Motor neuron (in vitro differentiated cells): ENCODE measurements at regions not wholly inside any gene's neighbourhood (a gene's known extent, or its start where the extent isn't known, plus 50 kb on each side); places are given as distances from the start of the nearest gene placed in this dataset.
A peak's percentile ranks its signal among the peaks of the same experiment; 100 is the strongest.

ENCODE experiments used
- ATAC-seq, 8 experiments: fragments of 200-7000 bp; cut with Tn5 transposase; replicated peaks in 6 of 8; 2 replicates each; pipeline ENCODE4 v1.8.0; 2021; ENCODE audit warnings: mild to moderate bottlenecking in 8 of 8, moderate library complexity in 8 of 8
- H3K27ac ChIP-seq, 2 donors: fragments of 250-450 bp; sonication (Bioruptor Pico); 2 replicates each; pipeline ENCODE4 v1.9.0; 2021; ENCODE audit warnings: antibody characterized with exemption in 2 of 2, mild to moderate bottlenecking in 2 of 2, moderate library complexity in 1 of 2
- H3K4me1 ChIP-seq, 2 donors: fragments of 250-450 bp; sonication (Bioruptor Pico); replicated peaks in 1 of 2; 2 replicates each; pipeline ENCODE4 v1.6.1; 2021; ENCODE audit warnings: antibody characterized with exemption in 2 of 2, mild to moderate bottlenecking in 2 of 2, moderate library complexity in 1 of 2
- H3K4me3 ChIP-seq, 5 donors: fragments of 250-450 bp; sonication (Bioruptor Pico); 2 replicates each; pipeline ENCODE4 v1.9.0; 2021; ENCODE audit warnings: antibody characterized with exemption in 5 of 5, mild to moderate bottlenecking in 5 of 5, moderate library complexity in 4 of 5
- WGBS, 10 experiments: fragments of 450-650 bp; shearing (Covaris generic); methylation state at CpG; one replicate each; pipeline ENCODE4 v1.0.0; 2022; 5-methylcytosine and 5-hydroxymethylcytosine counted together
- in situ Hi-C, 9 experiments: fragments of 400-800 bp; cut with MboI; loops; one replicate each; pipeline ENCODE4 v1.15.0; 2021; ENCODE audit warnings: low sequenced_read_pairs in 9 of 9, low pct_unique_long_range_greater_than_20kb in 2 of 9; ENCODE audit not compliant: unreplicated experiment in 9 of 9

DNA sequence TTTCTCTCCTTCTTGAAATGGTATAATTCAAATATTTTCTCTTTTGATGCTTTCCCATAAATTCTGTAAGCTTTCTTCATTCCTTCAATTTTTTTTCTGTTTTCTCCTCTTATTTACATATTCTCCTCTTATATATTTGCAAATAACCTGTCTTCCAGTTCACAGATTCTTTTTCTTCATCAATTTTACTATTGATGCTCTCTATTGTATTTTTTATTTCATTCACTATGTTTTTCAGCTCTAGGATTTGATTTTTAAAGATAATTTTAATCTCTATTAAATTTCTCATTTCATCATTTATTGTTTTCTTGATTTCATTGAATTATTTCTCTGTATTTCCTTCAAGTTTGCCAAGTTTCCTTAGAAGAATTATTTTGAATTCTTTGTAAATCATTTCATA is 54.0 kb upstream of the PRPS1L1 start:
- Histone ChIP-seq H3K27ac (no peak overlapping the region), H3K4me1 (no peaks in the 10 kb centered on the region), H3K4me3 (no peak overlapping the region)
- no peak for ATAC-seq
- in situ Hi-C loops: no loop called here

- in situ Hi-C loops: no loop called here
Observed at GRCh38 chr7:18082169-18082568, 54.5 kb upstream of the PRPS1L1 start.

GRCh38 chr7:18086165-18087025 is 58.7 kb upstream of the PRPS1L1 start:
- peak; percentile 67 to 94 (median 90) for ATAC-seq
- Histone ChIP-seq H3K4me1 (no peaks in the 10 kb centered on the region), H3K27ac (no peak overlapping the region), H3K4me3 (peak overlapping the region; percentile 56 to 68 (median 58))
- WGBS, 10 experiments: 0 to 6% (median 0%) methylated on average over 1 to 8 of the region's 108 CpGs; no CpG with 5 or more reads in 5 of the 10 experiments
- in situ Hi-C loops: no loop called here

More at GRCh38 chr7:18082169-18082568, 54.5 kb upstream of the PRPS1L1 start:
- no peak for ATAC-seq
- Histone ChIP-seq H3K27ac (no peak overlapping the region), H3K4me1 (no peaks in the 10 kb centered on the region), H3K4me3 (no peak overlapping the region)
- WGBS, 10 experiments: 31 to 100% (median 89%) methylated on average over 1 to 2 of the region's 2 CpGs; no CpG with 5 or more reads in 7 of the 10 experiments

- in situ Hi-C loops: no loop called here
- no peaks in the 10 kb centered on the region for H3K4me1 ChIP-seq
- H3K27ac ChIP-seq: no peak overlapping the region
- WGBS, 10 experiments: 0 to 10% (median 3%) methylated on average over 2 to 20 of the region's 38 CpGs; no CpG with 5 or more reads in 2 of the 10 experiments
- ATAC-seq: peak; percentile 21 to 56 (median 31)
- H3K4me3 ChIP-seq: peak overlapping the region; percentile 56 to 68 (median 58)
Observed at GRCh38 chr7:18087026-18087686, 59.5 kb upstream of the PRPS1L1 start.

DNA sequence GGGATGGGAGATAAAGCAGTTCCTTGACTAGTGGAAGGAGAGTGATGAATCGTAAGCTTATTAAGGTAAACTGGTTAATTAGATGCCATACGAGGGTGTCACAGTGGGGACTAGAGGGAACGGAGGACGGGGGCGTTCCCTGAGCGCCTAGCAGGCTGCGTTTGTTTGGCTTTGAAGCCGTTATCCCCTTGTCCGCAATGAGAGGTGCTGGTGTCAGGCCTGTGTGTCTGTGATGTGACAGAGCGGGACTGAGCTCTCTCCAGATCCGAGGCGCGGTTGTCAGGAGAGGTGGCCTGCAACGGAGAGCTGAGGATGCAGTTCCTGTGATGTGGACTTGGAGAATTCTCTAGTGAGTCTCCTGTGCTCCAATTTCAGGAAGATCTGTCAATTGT is 60.0 kb upstream of the PRPS1L1 start:
- in situ Hi-C loops: no loop called here
- Histone ChIP-seq H3K27ac (no peak overlapping the region), H3K4me3 (peak overlapping the region in 4 of 5 donors; percentile 56 to 68 (median 58)), H3K4me1 (no peaks in the 10 kb centered on the region)
- ATAC-seq: no peak
- WGBS, 10 experiments: 0 to 43% (median 13%) methylated on average over 1 to 12 of the region's 14 CpGs; no CpG with 5 or more reads in 4 of the 10 experiments

DNA sequence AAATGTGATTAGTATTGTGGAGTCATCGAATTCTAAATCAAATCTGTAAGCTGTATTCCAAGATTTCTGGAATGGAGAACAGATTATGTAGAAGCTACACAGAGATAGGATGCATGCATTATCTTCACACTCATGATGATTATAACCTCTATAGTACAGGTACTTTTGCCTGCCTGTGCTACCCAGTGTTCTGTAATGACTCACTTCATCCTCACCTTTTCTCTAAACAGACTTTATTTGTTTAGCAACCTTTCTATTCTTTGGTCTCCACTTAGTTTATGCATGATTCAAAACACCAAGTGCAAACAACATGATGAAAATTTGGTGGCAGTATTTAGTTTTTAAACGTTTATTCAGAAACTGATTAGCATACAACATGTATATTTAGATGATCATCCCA is 68.4 kb upstream of the PRPS1L1 start:
- H3K27ac ChIP-seq: no peak overlapping the region
- 0 to 90% (median 63%) methylated on average over 1 to 2 of the region's 2 CpGs; no CpG with 5 or more reads in 1 of the 10 experiments for WGBS, 10 experiments
- in situ Hi-C loops: no loop called here
- no peak for ATAC-seq
- H3K4me1 ChIP-seq: no peaks in the 10 kb centered on the region
- H3K4me3 ChIP-seq: no peak overlapping the region

- Histone ChIP-seq H3K4me1 (no peaks in the 10 kb centered on the region), H3K4me3 (no peak overlapping the region), H3K27ac (no peak overlapping the region)
- 40 to 100% (median 82%) methylated on average over 1 to 2 of the region's 2 CpGs; no CpG with 5 or more reads in 2 of the 10 experiments for WGBS, 10 experiments
- ATAC-seq: no peak
- in situ Hi-C loops: no loop called here
Observed at GRCh38 chr7:18102576-18102975, 74.9 kb upstream of the PRPS1L1 start.

GRCh38 chr7:18103436-18104218 is 76.0 kb upstream of the PRPS1L1 start:
- no peak for ATAC-seq
- WGBS, 10 experiments: 62 to 100% (median 90%) methylated on average over 1 to 13 of the region's 15 CpGs
- in situ Hi-C loops: no loop called here
- Histone ChIP-seq H3K4me1 (no peaks in the 10 kb centered on the region), H3K27ac (no peak overlapping the region), H3K4me3 (no peak overlapping the region)

DNA sequence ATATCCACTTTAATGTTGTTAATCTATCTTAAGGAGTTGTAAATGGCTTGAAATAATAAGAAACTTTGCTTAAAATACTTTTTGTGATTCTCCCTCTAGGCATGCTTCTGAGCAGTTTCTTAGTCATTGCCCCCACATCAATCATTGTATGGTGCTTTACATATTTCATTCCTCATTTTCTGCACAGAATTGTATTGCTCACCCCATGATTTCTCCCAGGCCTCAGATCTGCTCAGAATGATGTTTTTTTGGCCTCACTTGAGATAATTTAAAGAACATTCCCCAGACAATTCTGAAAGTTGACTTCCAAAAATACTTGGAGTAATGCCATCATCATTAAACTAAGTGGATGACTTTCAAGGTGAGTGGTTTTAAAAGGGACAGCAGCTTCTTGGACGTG is 82.1 kb upstream of the PRPS1L1 start:
- ATAC-seq: peak in 1 of 8 experiments; percentile 67
- H3K27ac ChIP-seq: no peak overlapping the region
- H3K4me1 ChIP-seq: no peaks in the 10 kb centered on the region
- no peak overlapping the region for H3K4me3 ChIP-seq
- in situ Hi-C loops: no loop called here
- 22 to 83% (median 60%) methylated on average over 1 of the region's 1 CpG; no CpG with 5 or more reads in 5 of the 10 experiments for WGBS, 10 experiments

GRCh38 chr7:18116661-18117060 is 89.0 kb upstream of the PRPS1L1 start:
- in situ Hi-C loops: no loop called here
- ATAC-seq: no peak

GRCh38 chr7:18117482-18117881 is 89.8 kb upstream of the PRPS1L1 start:
- ATAC-seq: peak in 2 of 8 experiments; percentile 16 to 52

More at GRCh38 chr7:18116661-18117060, 89.0 kb upstream of the PRPS1L1 start:
- WGBS, 10 experiments: 78 to 100% (median 100%) methylated on average over 1 of the region's 1 CpG; no CpG with 5 or more reads in 3 of the 10 experiments
- Histone ChIP-seq H3K27ac (no peak overlapping the region), H3K4me3 (no peak overlapping the region), H3K4me1 (no peaks in the 10 kb centered on the region)

GRCh38 chr7:18119985-18120384 is 92.3 kb upstream of the PRPS1L1 start:
- Histone ChIP-seq H3K4me3 (no peak overlapping the region), H3K27ac (no peak overlapping the region), H3K4me1 (no peaks in the 10 kb centered on the region)
- peak in 3 of 8 experiments; percentile 58 to 71 (median 64) for ATAC-seq
- in situ Hi-C loops: no loop called here

More at GRCh38 chr7:18117482-18117881, 89.8 kb upstream of the PRPS1L1 start:
- Histone ChIP-seq H3K4me3 (no peak overlapping the region), H3K4me1 (no peaks in the 10 kb centered on the region), H3K27ac (no peak overlapping the region)
- 17 to 100% (median 83%) methylated on average over 1 to 3 of the region's 3 CpGs for WGBS, 10 experiments
- in situ Hi-C loops: no loop called here
